ENCODE measurements at regions not wholly inside any gene's neighbourhood (a gene's known extent, or its start where the extent isn't known, plus 50 kb on each side); places are given as distances from the start of the nearest gene placed in this dataset.

- ATAC-seq (ENCODE audit: low read depth), result no peak
- POLR2A ChIA-PET, result interaction anchor here (0.6 to 3.9 kb wide), 9 partner anchors 43 to 350 kb away, joined by 3 to 25 read pairs (median 4); no protein-coding TSS in a partner anchor
- DNase-seq, result no peak
- H3K4me3 Mint-ChIP-seq, result peak overlapping the region; percentile 74
- H3K27me3 Mint-ChIP-seq, result peaks cover 6% of the 10 kb centered on the region
- H3K9me3 Mint-ChIP-seq, result no peaks in the 10 kb centered on the region
- H3K36me3 Mint-ChIP-seq, result no peaks in the 10 kb centered on the region
- H3K4me1 Mint-ChIP-seq, result peaks cover 46% of the 10 kb centered on the region
- peak overlapping the region; percentile 85 for H3K27ac Mint-ChIP-seq
These were observed 127.3 kb upstream of the LGALSL start for GRCh38 chr2:64326578-64327050.

- POLR2A ChIA-PET, result interaction anchor here (0.7 to 3.9 kb wide), 5 partner anchors 99 to 278 kb away, joined by 3 to 25 read pairs (median 4); no protein-coding TSS in a partner anchor
- Mint-ChIP-seq H3K27ac (peak overlapping the region; percentile 85), H3K4me3 (peak overlapping the region; percentile 70), H3K36me3 (no peaks in the 10 kb centered on the region), H3K27me3 (peaks cover 5% of the 10 kb centered on the region), H3K4me1 (peaks cover 50% of the 10 kb centered on the region), H3K9me3 (no peaks in the 10 kb centered on the region)
- ATAC-seq (ENCODE audit: low read depth), result no peak
- DNase-seq, result no peak
These were observed 126.8 kb upstream of the LGALSL start for GRCh38 chr2:64327129-64327509.

- Mint-ChIP-seq H3K4me1 (peaks cover 50% of the 10 kb centered on the region), H3K9me3 (no peaks in the 10 kb centered on the region), H3K27me3 (peaks cover 2% of the 10 kb centered on the region), H3K27ac (peak overlapping the region; percentile 83), H3K36me3 (no peaks in the 10 kb centered on the region), H3K4me3 (peak overlapping the region; percentile 70)
- POLR2A ChIA-PET, result interaction anchor here (0.8 to 3.9 kb wide), 5 partner anchors 15 to 278 kb away, joined by 3 to 25 read pairs (median 3); no protein-coding TSS in a partner anchor
- ATAC-seq (ENCODE audit: low read depth) (peak; percentile 17), DNase-seq (peak; percentile 53)
These were observed 126.2 kb upstream of the LGALSL start for GRCh38 chr2:64327510-64328414.

GRCh38 chr2:64328415-64328722 lies 125.6 kb upstream of the LGALSL start:
- DNase-seq (no peak), ATAC-seq (ENCODE audit: low read depth) (no peak)
- POLR2A ChIA-PET, result interaction anchor here (1.3 to 3.9 kb wide), 4 partner anchors 16 to 279 kb away, joined by 3 to 25 read pairs (median 4); no protein-coding TSS in a partner anchor
- H3K4me1 Mint-ChIP-seq, result peaks cover 50% of the 10 kb centered on the region
- H3K27me3 Mint-ChIP-seq, result peaks cover 2% of the 10 kb centered on the region
- H3K4me3 Mint-ChIP-seq, result no peak overlapping the region
- H3K36me3 Mint-ChIP-seq, result no peaks in the 10 kb centered on the region
- peak overlapping the region; percentile 8 for H3K27ac Mint-ChIP-seq
- no peaks in the 10 kb centered on the region for H3K9me3 Mint-ChIP-seq

GRCh38 chr2:64328756-64329155 lies 125.2 kb upstream of the LGALSL start:
- ATAC-seq (ENCODE audit: low read depth), result no peak
- no peak for DNase-seq
- Mint-ChIP-seq H3K27ac (no peak overlapping the region), H3K4me1 (peaks cover 48% of the 10 kb centered on the region), H3K9me3 (no peaks in the 10 kb centered on the region), H3K4me3 (no peak overlapping the region), H3K27me3 (peaks cover 1% of the 10 kb centered on the region), H3K36me3 (no peaks in the 10 kb centered on the region)
- POLR2A ChIA-PET, result interaction anchor here (1.3 to 3.9 kb wide), 3 partner anchors 16 to 279 kb away, joined by 3 to 25 read pairs (median 3); no protein-coding TSS in a partner anchor

GRCh38 chr2:64329848-64330247 lies 124.1 kb upstream of the LGALSL start:
- ATAC-seq (ENCODE audit: low read depth), result no peak
- Mint-ChIP-seq H3K4me1 (peaks cover 45% of the 10 kb centered on the region), H3K36me3 (no peaks in the 10 kb centered on the region), H3K4me3 (no peak overlapping the region), H3K27me3 (no peaks in the 10 kb centered on the region), H3K9me3 (no peaks in the 10 kb centered on the region), H3K27ac (no peak overlapping the region)
- DNase-seq, result no peak
- POLR2A ChIA-PET, result interaction anchor here (2.0 kb wide), 1 partner anchor 193 kb away, joined by 10 read pairs; the partner anchor contains the start of gene AFTPH

- POLR2A ChIA-PET, result interaction anchor here (0.5 to 2.0 kb wide), 3 partner anchors 184 to 537 kb away, joined by 3 to 10 read pairs (median 5); partner anchors contain the start of gene AFTPH
These were observed 123.5 kb upstream of the LGALSL start for GRCh38 chr2:64330281-64331113.

GRCh38 chr2:64331114-64331645 lies 122.8 kb upstream of the LGALSL start:
- Mint-ChIP-seq H3K4me1 (peaks cover 32% of the 10 kb centered on the region), H3K36me3 (no peaks in the 10 kb centered on the region), H3K4me3 (peak overlapping the region; percentile 68), H3K9me3 (no peaks in the 10 kb centered on the region), H3K27ac (peak overlapping the region; percentile 64), H3K27me3 (no peaks in the 10 kb centered on the region)
- ATAC-seq (ENCODE audit: low read depth) (no peak), DNase-seq (no peak)
- POLR2A ChIA-PET, result interaction anchor here (0.5 to 2.0 kb wide), 3 partner anchors 183 to 537 kb away, joined by 3 to 10 read pairs (median 5); partner anchors contain the start of gene AFTPH

More at GRCh38 chr2:64330281-64331113, 123.5 kb upstream of the LGALSL start:
- Mint-ChIP-seq H3K36me3 (no peaks in the 10 kb centered on the region), H3K27me3 (no peaks in the 10 kb centered on the region), H3K27ac (peak overlapping the region; percentile 64), H3K4me3 (peak overlapping the region; percentile 68), H3K9me3 (no peaks in the 10 kb centered on the region), H3K4me1 (peaks cover 39% of the 10 kb centered on the region)
- DNase-seq (peak; percentile 69), ATAC-seq (ENCODE audit: low read depth) (no peak)

GRCh38 chr2:64331849-64332699 lies 121.9 kb upstream of the LGALSL start:
- DNase-seq (no peak), ATAC-seq (ENCODE audit: low read depth) (no peak)
- Mint-ChIP-seq H3K27ac (no peak overlapping the region), H3K27me3 (no peaks in the 10 kb centered on the region), H3K9me3 (no peaks in the 10 kb centered on the region), H3K36me3 (no peaks in the 10 kb centered on the region), H3K4me3 (no peak overlapping the region), H3K4me1 (peaks cover 25% of the 10 kb centered on the region)
- POLR2A ChIA-PET, result interaction anchor here (2.0 kb wide), 1 partner anchor 191 kb away, joined by 10 read pairs; the partner anchor contains the start of gene AFTPH

GRCh38 chr2:64336171-64336570 lies 117.8 kb upstream of the LGALSL start:
- Mint-ChIP-seq H3K9me3 (no peaks in the 10 kb centered on the region), H3K27ac (no peak overlapping the region), H3K27me3 (peaks cover 2% of the 10 kb centered on the region), H3K4me3 (no peak overlapping the region), H3K4me1 (peaks cover 11% of the 10 kb centered on the region), H3K36me3 (no peaks in the 10 kb centered on the region)
- no peak for DNase-seq
- POLR2A ChIA-PET, result no interaction called here
- no peak for ATAC-seq (ENCODE audit: low read depth)

GRCh38 chr2:64337314-64337713 lies 116.6 kb upstream of the LGALSL start:
- Mint-ChIP-seq H3K36me3 (no peaks in the 10 kb centered on the region), H3K4me1 (peaks cover 3% of the 10 kb centered on the region), H3K4me3 (no peak overlapping the region), H3K27ac (no peak overlapping the region), H3K9me3 (no peaks in the 10 kb centered on the region), H3K27me3 (peaks cover 2% of the 10 kb centered on the region)
- POLR2A ChIA-PET, result no interaction called here
- DNase-seq, result no peak
- no peak for ATAC-seq (ENCODE audit: low read depth)

GRCh38 chr2:64338108-64338507 lies 115.9 kb upstream of the LGALSL start:
- Mint-ChIP-seq H3K36me3 (no peaks in the 10 kb centered on the region), H3K4me1 (peaks cover 3% of the 10 kb centered on the region)
- ATAC-seq (ENCODE audit: low read depth), result no peak

More at GRCh38 chr2:64338108-64338507, 115.9 kb upstream of the LGALSL start:
- Mint-ChIP-seq H3K27ac (no peak overlapping the region), H3K4me3 (no peak overlapping the region), H3K9me3 (no peaks in the 10 kb centered on the region), H3K27me3 (peaks cover 2% of the 10 kb centered on the region)
- POLR2A ChIA-PET, result no interaction called here
- DNase-seq, result no peak

Data from activated naive CD8-positive, alpha-beta T cell treated with anti-CD3 and anti-CD28 coated beads, Interleukin-2, amount 10 ng/mL, durations not matched to agents 7 days and 5 days (primary cell).